ENCODE measurements at regions not wholly inside any gene's neighbourhood (a gene's known extent, or its start where the extent isn't known, plus 50 kb on each side); places are given as distances from the start of the nearest gene placed in this dataset.
A peak's percentile ranks its signal among the peaks of the same experiment; 100 is the strongest.

DNA sequence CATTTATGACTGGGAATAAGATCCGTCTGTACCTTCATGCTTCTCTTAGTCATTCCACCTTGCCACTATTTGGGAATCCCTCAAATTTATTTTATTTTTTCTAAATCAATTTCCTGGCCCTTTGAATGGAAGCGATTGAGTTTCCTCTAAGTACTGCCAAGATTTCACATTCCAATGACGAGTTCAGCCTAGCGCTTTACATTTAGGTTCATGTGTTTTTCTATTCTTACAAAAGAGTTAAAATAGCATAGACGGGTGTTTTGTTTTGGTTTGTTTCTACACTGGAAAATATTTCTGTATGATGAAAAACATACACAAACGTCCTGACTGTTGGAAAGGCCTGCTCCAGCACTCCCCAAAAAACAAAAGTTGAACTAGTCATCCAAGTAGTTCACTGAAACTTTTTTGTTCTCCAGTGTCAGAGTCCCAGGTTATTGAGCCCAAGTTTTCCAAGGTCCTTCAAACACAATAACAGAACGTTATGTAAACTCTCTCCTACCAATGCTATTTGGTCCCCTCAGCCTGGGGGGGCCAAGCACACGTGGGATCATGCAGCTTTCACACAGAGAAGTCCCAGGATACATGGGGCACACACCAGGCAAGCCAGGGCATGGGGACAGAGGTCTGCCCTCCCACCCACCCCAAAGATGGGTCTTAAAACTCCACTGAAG lies 74.8 kb upstream of the FOXN3 start:
- no peak for ATAC-seq
- POLR2A ChIA-PET = no interaction called here
- Mint-ChIP-seq H3K4me3 (no peak overlapping the region), H3K36me3 (ENCODE audit: low read depth) (no peaks in the 10 kb centered on the region), H3K27me3 (ENCODE audit: low read depth) (no peaks in the 10 kb centered on the region), H3K27ac (no peak overlapping the region), H3K4me1 (ENCODE audit: low read depth) (peaks cover 2% of the 10 kb centered on the region), H3K9me3 (ENCODE audit: insufficient read depth) (no peaks in the 10 kb centered on the region)
- DNase-seq = no peak
- CTCF ChIA-PET = no interaction called here

DNA sequence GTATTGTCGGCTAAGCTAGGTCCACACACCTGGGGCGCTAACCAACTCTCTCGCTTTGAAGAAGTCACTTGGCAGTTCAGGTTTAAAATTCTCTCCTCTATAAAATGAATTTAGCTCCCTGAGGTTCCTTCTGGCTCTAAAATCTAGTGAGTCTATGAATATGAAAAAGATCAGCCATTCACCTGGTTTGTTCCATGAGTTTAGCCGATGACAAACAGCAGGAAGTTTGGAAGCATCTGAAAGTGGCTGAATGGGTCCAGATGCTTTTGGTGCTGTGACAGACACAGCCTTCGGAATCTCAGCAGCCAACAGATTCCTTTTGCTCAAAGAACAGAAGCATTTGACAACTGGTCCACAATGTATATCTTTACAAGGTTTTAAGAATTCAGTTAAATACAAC lies 73.4 kb upstream of the FOXN3 start:
- Mint-ChIP-seq H3K4me1 (ENCODE audit: low read depth) (peaks cover 12% of the 10 kb centered on the region), H3K4me3 (no peak overlapping the region), H3K9me3 (ENCODE audit: insufficient read depth) (no peaks in the 10 kb centered on the region), H3K27ac (no peak overlapping the region), H3K27me3 (ENCODE audit: low read depth) (no peaks in the 10 kb centered on the region), H3K36me3 (ENCODE audit: low read depth) (peaks cover 10% of the 10 kb centered on the region)
- ChIA-PET CTCF (no interaction called here), POLR2A (no interaction called here)
- DNase-seq = no peak
- ATAC-seq = no peak

DNA sequence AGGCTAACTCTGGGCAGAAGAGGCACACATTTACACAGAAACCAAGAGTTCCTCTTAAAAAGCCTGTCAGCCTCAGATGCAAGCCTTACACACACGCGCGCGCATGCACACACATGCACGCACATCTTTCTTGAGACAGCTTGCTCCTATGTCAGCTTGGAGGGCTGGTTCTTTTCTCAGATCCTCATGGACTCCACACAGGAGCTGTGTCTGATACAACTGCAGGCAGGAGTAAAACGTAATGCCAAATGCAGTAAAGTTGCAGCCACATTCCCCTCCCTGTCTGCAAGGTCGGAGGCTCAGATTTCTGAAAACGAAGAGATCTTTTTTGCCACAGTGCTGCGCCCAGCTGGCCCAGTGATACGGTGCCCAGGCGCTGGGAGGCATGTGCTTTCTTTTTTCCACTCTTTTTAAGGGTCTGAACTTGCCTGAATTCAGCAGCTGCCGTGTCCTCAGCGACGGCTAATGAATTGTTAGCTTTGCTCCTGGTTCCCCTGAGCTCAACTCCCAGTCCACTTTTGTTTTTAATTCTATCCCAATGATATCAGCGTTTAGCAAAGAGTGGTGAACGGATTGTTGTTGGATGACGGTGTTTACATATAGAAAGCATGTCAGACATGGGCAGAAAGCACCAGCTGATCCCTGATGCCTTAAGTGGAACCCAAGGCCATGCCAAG lies 72.9 kb upstream of the FOXN3 start:
- ATAC-seq (no peak), DNase-seq (no peak)
- H3K36me3 Mint-ChIP-seq (ENCODE audit: low read depth) = peaks cover 14% of the 10 kb centered on the region
- no peak overlapping the region for H3K4me3 Mint-ChIP-seq
- POLR2A ChIA-PET = no interaction called here
- no peaks in the 10 kb centered on the region for H3K9me3 Mint-ChIP-seq (ENCODE audit: insufficient read depth)
- peaks cover 17% of the 10 kb centered on the region for H3K4me1 Mint-ChIP-seq (ENCODE audit: low read depth)
- no peaks in the 10 kb centered on the region for H3K27me3 Mint-ChIP-seq (ENCODE audit: low read depth)
- CTCF ChIA-PET = no interaction called here
- no peak overlapping the region for H3K27ac Mint-ChIP-seq

DNA sequence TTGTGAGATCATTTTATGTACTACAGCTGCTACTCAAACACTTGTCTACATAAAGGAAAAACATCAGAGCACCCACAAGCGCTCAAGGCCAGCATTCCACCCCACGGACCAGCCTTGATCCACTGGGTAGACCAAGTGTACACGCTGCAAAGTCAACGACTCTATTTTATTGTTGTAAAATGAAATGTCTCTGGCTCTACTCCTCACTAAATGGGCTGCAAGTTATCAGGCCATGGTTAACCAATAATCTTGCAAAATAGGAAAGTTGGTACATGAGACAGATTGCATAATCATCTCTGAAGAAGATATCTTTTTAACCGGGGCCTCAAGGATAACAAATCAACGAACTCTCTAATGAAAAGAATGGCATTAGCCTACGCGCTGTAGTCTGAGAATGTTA lies 69.9 kb upstream of the FOXN3 start:
- DNase-seq = no peak
- ATAC-seq = no peak
- ChIA-PET POLR2A (no interaction called here), CTCF (no interaction called here)
- no peaks in the 10 kb centered on the region for H3K9me3 Mint-ChIP-seq (ENCODE audit: insufficient read depth)
- H3K36me3 Mint-ChIP-seq (ENCODE audit: low read depth) = peaks cover 25% of the 10 kb centered on the region
- no peak overlapping the region for H3K27ac Mint-ChIP-seq
- no peak overlapping the region for H3K4me3 Mint-ChIP-seq
- peaks cover 20% of the 10 kb centered on the region for H3K4me1 Mint-ChIP-seq (ENCODE audit: low read depth)
- H3K27me3 Mint-ChIP-seq (ENCODE audit: low read depth) = no peaks in the 10 kb centered on the region

DNA sequence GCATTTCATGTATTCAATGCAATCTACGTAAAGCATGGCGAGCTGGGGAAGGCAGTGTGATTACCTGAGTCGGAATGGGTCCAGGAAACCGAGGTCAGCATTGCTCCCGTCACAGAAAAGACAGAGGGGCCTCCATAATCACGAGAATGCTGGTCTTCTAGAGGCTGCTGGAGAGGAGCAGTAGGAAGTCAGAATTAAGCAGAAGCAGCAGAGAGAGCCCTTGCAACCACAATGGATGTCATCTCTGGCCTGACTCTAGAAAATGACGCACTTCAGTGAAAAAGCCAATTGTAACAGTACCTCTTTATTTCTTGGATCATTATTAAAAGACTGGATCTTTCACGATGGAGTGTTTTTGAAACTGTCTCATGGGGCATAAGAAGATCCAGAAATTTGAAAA lies 69.5 kb upstream of the FOXN3 start:
- Mint-ChIP-seq H3K4me1 (ENCODE audit: low read depth) (peaks cover 20% of the 10 kb centered on the region), H3K27ac (no peak overlapping the region), H3K27me3 (ENCODE audit: low read depth) (no peaks in the 10 kb centered on the region), H3K4me3 (no peak overlapping the region), H3K36me3 (ENCODE audit: low read depth) (peaks cover 26% of the 10 kb centered on the region), H3K9me3 (ENCODE audit: insufficient read depth) (no peaks in the 10 kb centered on the region)
- ChIA-PET CTCF (no interaction called here), POLR2A (no interaction called here)
- DNase-seq (no peak), ATAC-seq (no peak)

DNA sequence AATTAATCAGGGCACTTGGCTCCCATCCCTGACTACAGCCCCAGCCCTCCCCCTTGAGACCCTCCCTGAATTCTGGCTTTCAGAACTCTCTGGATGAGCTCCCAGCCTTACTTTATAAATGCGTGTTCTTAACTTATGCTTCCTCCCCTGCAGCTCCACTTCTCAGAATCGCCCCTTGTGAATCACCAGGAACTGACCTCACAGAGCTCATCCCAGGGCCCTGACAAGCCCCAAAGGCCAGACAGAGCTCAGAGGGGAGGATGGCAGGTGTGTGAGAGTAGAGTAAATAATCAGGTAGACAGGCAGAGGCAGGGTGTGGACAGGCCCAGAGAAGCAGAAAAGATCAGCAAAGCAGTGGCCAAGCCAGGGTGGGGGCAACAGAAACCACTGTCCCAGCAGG lies 68.2 kb upstream of the FOXN3 start:
- ATAC-seq = peak; percentile 47
- DNase-seq = peak; percentile 39
- no peaks in the 10 kb centered on the region for H3K9me3 Mint-ChIP-seq (ENCODE audit: insufficient read depth)

DNA sequence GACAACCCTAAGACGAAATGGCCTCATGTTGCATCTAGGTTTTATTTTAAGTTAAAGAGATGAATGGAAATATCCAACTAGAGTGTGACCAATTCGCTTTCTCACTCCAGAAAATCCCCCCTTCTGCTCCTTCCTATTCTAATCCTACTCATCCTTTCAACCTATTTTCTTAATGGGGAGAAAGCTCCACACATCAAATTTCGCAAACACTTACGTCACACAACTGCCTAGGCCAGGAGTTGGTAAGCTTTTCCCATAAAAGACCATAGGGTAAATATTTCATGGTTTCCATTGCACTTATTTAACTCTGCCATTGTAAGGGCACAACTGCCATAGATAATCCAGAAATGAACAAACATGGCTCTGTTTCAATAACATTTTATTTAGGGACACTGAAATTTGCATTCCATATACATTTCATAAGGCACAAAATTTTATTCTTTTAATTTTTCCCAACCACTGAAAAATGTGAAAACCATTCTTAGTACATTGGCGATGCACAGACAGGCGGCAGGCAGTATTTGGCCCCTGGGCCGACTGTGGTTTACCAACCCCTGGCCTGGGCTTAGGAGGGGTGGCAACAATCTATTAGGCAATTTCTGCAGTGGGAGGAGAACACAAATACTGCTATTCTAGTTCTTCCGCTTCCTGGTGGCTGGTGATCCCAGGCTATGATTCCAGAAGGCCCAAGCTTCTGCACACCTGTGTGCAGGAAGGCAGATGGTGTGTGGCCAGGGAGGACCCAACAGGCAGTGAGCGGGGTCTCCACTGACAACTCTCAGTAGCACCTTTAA lies 67.2 kb upstream of the FOXN3 start:
- H3K4me1 Mint-ChIP-seq (ENCODE audit: low read depth) = peaks cover 20% of the 10 kb centered on the region
- no peaks in the 10 kb centered on the region for H3K27me3 Mint-ChIP-seq (ENCODE audit: low read depth)
- POLR2A ChIA-PET = no interaction called here
- no peak for ATAC-seq
- DNase-seq = no peak
- CTCF ChIA-PET = no interaction called here
- no peak overlapping the region for H3K4me3 Mint-ChIP-seq
- H3K36me3 Mint-ChIP-seq (ENCODE audit: low read depth) = peaks cover 32% of the 10 kb centered on the region
- H3K9me3 Mint-ChIP-seq (ENCODE audit: insufficient read depth) = no peaks in the 10 kb centered on the region
- peak overlapping the region; percentile 85 for H3K27ac Mint-ChIP-seq

More for the DNA sequence above, 68.2 kb upstream of the FOXN3 start:
- Mint-ChIP-seq H3K27ac (peak overlapping the region; percentile 85), H3K4me3 (peak overlapping the region; percentile 12), H3K4me1 (ENCODE audit: low read depth) (peaks cover 20% of the 10 kb centered on the region), H3K36me3 (ENCODE audit: low read depth) (peaks cover 29% of the 10 kb centered on the region), H3K27me3 (ENCODE audit: low read depth) (no peaks in the 10 kb centered on the region)
- ChIA-PET CTCF (no interaction called here), POLR2A (interaction anchor here (0.6 to 1.1 kb wide), 2 partner anchors 215 to 315 kb away, joined by 3 to 4 read pairs; no protein-coding TSS in a partner anchor)

DNA sequence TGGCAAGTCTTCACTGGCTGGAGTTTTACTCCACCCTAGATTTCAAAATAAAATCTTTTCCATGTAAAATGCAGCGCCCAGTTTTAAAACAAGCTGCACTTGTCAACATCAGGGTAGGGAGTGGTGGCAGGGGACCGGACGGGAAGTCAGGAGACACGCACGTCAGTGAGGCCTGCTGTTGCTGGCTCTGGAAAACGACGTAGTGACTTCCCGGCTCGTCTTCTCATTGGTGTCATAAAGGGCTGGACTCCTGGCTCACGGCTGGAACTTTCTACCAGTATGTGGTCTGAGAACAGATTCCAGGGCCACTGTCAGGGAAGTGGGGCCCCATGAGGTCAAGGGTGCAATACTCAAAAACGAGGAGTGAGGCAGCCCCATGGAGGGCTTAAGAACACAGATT lies 64.2 kb upstream of the FOXN3 start:
- POLR2A ChIA-PET = no interaction called here
- ATAC-seq = no peak
- no peak overlapping the region for H3K27ac Mint-ChIP-seq
- no peaks in the 10 kb centered on the region for H3K27me3 Mint-ChIP-seq (ENCODE audit: low read depth)
- CTCF ChIA-PET = no interaction called here
- H3K36me3 Mint-ChIP-seq (ENCODE audit: low read depth) = peaks cover 36% of the 10 kb centered on the region
- no peaks in the 10 kb centered on the region for H3K9me3 Mint-ChIP-seq (ENCODE audit: insufficient read depth)
- H3K4me3 Mint-ChIP-seq = no peak overlapping the region
- no peak for DNase-seq
- H3K4me1 Mint-ChIP-seq (ENCODE audit: low read depth) = peaks cover 17% of the 10 kb centered on the region

DNA sequence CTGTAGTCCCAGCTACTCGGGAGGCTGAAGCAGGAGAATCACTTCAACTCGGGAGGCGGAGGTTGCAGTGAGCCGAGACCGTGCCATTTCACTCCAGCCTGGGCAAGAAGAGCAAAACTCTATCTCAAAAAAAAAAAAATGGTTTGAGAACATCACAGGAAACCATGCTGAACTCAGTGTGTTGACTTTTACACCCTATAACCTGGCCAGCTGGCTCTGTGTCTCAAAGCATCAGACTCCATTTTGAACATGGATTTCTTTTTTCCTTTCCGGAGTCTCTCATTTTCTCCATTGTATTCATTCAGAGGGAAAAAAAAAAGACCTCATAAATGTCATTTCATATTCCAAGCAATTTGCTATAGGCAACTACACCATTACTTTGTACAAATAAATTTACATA lies 63.2 kb upstream of the FOXN3 start:
- Mint-ChIP-seq H3K4me1 (ENCODE audit: low read depth) (peaks cover 8% of the 10 kb centered on the region), H3K27me3 (ENCODE audit: low read depth) (no peaks in the 10 kb centered on the region), H3K27ac (no peak overlapping the region), H3K9me3 (ENCODE audit: insufficient read depth) (no peaks in the 10 kb centered on the region), H3K36me3 (ENCODE audit: low read depth) (peaks cover 29% of the 10 kb centered on the region), H3K4me3 (no peak overlapping the region)
- ATAC-seq (no peak), DNase-seq (no peak)
- POLR2A ChIA-PET = no interaction called here
- CTCF ChIA-PET = no interaction called here

DNA sequence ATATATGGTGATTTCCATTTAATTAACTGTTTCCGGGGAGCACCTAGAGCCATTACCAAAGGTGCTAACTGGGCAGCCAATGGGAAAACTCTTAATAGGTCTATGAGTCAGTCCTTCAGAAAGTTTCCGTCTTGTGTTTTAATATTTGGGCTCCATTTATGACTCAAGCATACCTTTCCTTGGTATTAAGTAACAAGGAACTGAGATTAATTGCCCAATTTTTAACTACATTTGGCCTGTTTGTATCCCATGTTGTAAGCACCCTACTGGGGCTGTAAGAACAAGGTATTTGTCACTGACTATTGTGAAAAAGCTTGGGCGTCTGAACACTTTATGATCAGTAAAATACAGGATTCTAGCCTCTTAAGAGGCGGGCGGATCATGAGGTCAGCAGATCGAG lies 62.8 kb upstream of the FOXN3 start:
- Mint-ChIP-seq H3K27me3 (ENCODE audit: low read depth) (no peaks in the 10 kb centered on the region), H3K9me3 (ENCODE audit: insufficient read depth) (no peaks in the 10 kb centered on the region), H3K36me3 (ENCODE audit: low read depth) (peaks cover 26% of the 10 kb centered on the region), H3K4me1 (ENCODE audit: low read depth) (peaks cover 5% of the 10 kb centered on the region), H3K4me3 (no peak overlapping the region), H3K27ac (no peak overlapping the region)
- ChIA-PET POLR2A (no interaction called here), CTCF (no interaction called here)
- ATAC-seq = no peak
- DNase-seq = no peak

DNA sequence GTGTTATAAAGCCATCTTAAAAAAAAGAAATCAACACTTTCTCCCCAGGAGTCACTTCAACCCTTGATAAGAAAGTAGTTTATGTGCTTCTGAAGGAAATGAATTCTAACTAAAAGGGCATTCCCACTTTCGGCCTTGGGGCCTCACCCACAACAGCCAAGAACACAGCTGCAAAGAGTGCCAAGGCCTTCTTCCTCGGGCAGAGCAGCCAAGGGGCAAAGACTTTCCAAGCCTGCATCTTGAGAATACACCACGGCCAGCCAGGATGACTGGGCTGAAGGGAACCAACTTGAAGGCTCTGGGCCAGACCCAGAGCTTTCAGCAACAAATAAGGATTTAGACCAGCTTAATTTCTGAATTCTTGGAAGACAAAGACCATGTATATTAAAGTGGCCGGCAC lies 60.4 kb upstream of the FOXN3 start:
- no peak overlapping the region for H3K4me3 Mint-ChIP-seq
- H3K27me3 Mint-ChIP-seq (ENCODE audit: low read depth) = no peaks in the 10 kb centered on the region
- peaks cover 2% of the 10 kb centered on the region for H3K4me1 Mint-ChIP-seq (ENCODE audit: low read depth)
- ATAC-seq (no peak), DNase-seq (no peak)
- POLR2A ChIA-PET = interaction anchor here (0.8 kb wide), 1 partner anchor 346 kb away, joined by 3 read pairs; no protein-coding TSS in a partner anchor
- H3K9me3 Mint-ChIP-seq (ENCODE audit: insufficient read depth) = no peaks in the 10 kb centered on the region
- no peak overlapping the region for H3K27ac Mint-ChIP-seq
- CTCF ChIA-PET = no interaction called here
- H3K36me3 Mint-ChIP-seq (ENCODE audit: low read depth) = peaks cover 22% of the 10 kb centered on the region

DNA sequence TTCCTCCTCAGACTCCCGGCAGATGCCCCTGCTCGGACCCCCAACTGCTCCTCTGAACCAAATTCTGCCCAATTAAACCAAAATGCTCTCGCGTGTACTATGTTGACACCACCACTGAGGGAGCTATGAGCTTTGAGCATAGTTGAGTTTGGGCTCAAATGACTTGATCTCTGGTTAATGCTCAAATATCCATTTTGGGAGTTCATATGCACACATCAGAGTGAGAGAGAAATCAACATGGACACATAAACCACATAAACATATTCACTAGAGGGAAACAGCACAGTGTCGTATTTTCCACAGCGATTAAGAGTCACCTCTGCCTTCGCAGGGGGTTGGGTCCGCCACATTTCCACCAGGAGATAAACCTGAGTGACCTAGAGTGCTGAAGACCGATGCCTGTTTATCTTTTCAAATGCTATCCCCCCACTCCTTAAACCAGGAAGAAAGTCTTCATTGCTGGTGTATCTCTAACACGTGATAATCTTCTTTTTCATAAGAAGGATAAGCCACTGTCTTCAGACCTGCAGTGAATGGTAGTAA lies 59.4 kb upstream of the FOXN3 start:
- no peak overlapping the region for H3K4me3 Mint-ChIP-seq
- POLR2A ChIA-PET = no interaction called here
- peaks cover 3% of the 10 kb centered on the region for H3K4me1 Mint-ChIP-seq (ENCODE audit: low read depth)
- H3K9me3 Mint-ChIP-seq (ENCODE audit: insufficient read depth) = no peaks in the 10 kb centered on the region
- H3K27ac Mint-ChIP-seq = no peak overlapping the region
- H3K27me3 Mint-ChIP-seq (ENCODE audit: low read depth) = no peaks in the 10 kb centered on the region
- CTCF ChIA-PET = no interaction called here
- H3K36me3 Mint-ChIP-seq (ENCODE audit: low read depth) = peaks cover 21% of the 10 kb centered on the region
- ATAC-seq = no peak
- DNase-seq = no peak
